Thymus (tissue), 11 donors: ENCODE measurements at regions not wholly inside any gene's neighbourhood (a gene's known extent, or its start where the extent isn't known, plus 50 kb on each side); places are given as distances from the start of the nearest gene placed in this dataset.
"Not testable (repeated sequence)": the region's sequence is repeated elsewhere in the genome, so short reads cannot be mapped to it uniquely, and the experiment has no call there.

Experiments
- DNase-seq, 9 donors: peaks; one replicate each; pipeline ENCODE4 v3.0.0-alpha.2; 2013; ENCODE audit warnings: low spot score in 9 of 9, low read depth in 6 of 9, missing footprints in 1 of 9
- H3K27ac ChIP-seq, 2 donors: one replicate each; pipeline ENCODE4 v1.5.1; 2013; ENCODE audit warnings: control low read depth in 1 of 2, low read depth in 1 of 2, low read length in 1 of 2, mild to moderate bottlenecking in 1 of 2, moderate library complexity in 1 of 2
- H3K27me3 ChIP-seq, 2 donors: one replicate each; pipeline ENCODE4 v1.5.1; 2013; ENCODE audit warnings: low read length in 1 of 2; ENCODE audit not compliant: control insufficient read depth in 2 of 2, insufficient read depth in 1 of 2
- H3K36me3 ChIP-seq, 2 donors: one replicate each; pipeline ENCODE4 v1.5.1; 2013; ENCODE audit warnings: low read length in 1 of 2, mild to moderate bottlenecking in 1 of 2, moderate library complexity in 1 of 2; ENCODE audit not compliant: control insufficient read depth in 2 of 2, insufficient read depth in 2 of 2
- H3K4me1 ChIP-seq, 2 donors: one replicate each; pipeline ENCODE4 v1.5.1; 2013; ENCODE audit warnings: low read length in 2 of 2; ENCODE audit not compliant: control insufficient read depth in 2 of 2, insufficient read depth in 2 of 2
- H3K4me3 ChIP-seq, 2 donors: one replicate each; pipeline ENCODE4 v1.5.1; 2013; ENCODE audit warnings: low read length in 2 of 2, control low read depth in 1 of 2, mild to moderate bottlenecking in 1 of 2
- H3K9me3 ChIP-seq, 2 donors: one replicate each; pipeline ENCODE4 v1.5.1; 2013; ENCODE audit warnings: low read length in 1 of 2, mild to moderate bottlenecking in 1 of 2; ENCODE audit not compliant: control insufficient read depth in 2 of 2, insufficient read depth in 1 of 2
- WGBS: extraction: QIAGEN DNeasy Blood & Tissue Kit; methylation state at CpG from one replicate; pipeline ENCODE4 v1.1.7; 2013; 5-methylcytosine and 5-hydroxymethylcytosine counted together
- donor health status: healthy.

DNA sequence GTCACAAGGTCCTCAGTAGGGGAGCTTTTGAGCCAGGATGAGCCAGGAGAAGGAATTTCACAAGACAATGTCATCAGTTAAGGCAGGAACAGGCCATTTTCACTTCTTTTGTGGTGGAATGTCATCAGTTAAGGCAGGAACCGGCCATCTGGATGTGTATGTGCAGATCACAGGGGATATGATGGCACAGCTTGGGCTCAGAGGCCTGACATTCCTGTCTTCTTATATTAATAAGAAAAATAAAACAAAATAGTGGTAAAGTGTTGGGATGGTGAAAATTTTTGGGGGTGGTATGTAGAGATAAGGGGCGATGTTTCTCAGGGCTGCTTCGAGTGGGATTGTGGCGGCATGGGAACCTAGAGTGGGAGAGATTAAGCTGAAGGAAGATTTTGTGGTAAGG is 484.5 kb upstream of the SLITRK5 start:
- DNase-seq, H3K27ac ChIP-seq, H3K27me3 ChIP-seq, H3K4me1 ChIP-seq, H3K9me3 ChIP-seq, H3K4me3 ChIP-seq, H3K36me3 ChIP-seq: not testable (repeated sequence)
- WGBS, result 98% methylated on average over 4 of the region's 4 CpGs

GRCh38 chr13:87191485-87191884 is 479.7 kb upstream of the SLITRK5 start:
- not testable (repeated sequence) for H3K27ac ChIP-seq, H3K4me3 ChIP-seq, H3K4me1 ChIP-seq, H3K36me3 ChIP-seq, DNase-seq, H3K9me3 ChIP-seq, H3K27me3 ChIP-seq
- 94% methylated on average over 8 of the region's 8 CpGs for WGBS

DNA sequence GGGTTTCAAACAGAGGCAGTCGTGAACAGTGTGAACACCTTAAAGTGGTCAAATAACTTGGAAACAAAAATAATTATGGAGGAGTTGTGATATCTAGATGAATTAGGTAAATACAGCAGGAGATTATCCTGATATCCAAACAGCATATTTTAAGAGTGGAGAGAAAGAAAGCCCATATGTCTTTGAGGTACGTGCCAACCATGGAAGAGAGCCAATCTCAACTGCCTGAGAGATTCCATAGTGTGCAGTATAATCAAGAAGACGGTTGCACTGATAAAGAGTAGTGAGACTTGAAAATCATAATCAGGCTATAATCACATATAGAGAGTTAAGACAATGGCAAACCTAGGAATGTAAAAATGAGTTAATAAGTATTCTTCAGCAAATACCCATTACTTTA is 472.8 kb upstream of the SLITRK5 start:
- Histone ChIP-seq H3K27me3 (no peaks in the 10 kb centered on the region), H3K4me3 (no peak overlapping the region), H3K9me3 (no peaks in the 10 kb centered on the region), H3K36me3 (no peaks in the 10 kb centered on the region), H3K4me1 (no peaks in the 10 kb centered on the region), H3K27ac (no peak overlapping the region)
- 90% methylated on average over 3 of the region's 3 CpGs for WGBS
- DNase-seq, result no peak

GRCh38 chr13:87206708-87207107 is 464.5 kb upstream of the SLITRK5 start:
- no peaks in the 10 kb centered on the region for H3K36me3 ChIP-seq
- 95% methylated on average over 6 of the region's 6 CpGs for WGBS
- DNase-seq, result no peak
- H3K4me1 ChIP-seq, result no peaks in the 10 kb centered on the region
- H3K4me3 ChIP-seq, result no peak overlapping the region
- H3K27me3 ChIP-seq, result no peaks in the 10 kb centered on the region
- no peak overlapping the region for H3K27ac ChIP-seq
- no peaks in the 10 kb centered on the region for H3K9me3 ChIP-seq

DNA sequence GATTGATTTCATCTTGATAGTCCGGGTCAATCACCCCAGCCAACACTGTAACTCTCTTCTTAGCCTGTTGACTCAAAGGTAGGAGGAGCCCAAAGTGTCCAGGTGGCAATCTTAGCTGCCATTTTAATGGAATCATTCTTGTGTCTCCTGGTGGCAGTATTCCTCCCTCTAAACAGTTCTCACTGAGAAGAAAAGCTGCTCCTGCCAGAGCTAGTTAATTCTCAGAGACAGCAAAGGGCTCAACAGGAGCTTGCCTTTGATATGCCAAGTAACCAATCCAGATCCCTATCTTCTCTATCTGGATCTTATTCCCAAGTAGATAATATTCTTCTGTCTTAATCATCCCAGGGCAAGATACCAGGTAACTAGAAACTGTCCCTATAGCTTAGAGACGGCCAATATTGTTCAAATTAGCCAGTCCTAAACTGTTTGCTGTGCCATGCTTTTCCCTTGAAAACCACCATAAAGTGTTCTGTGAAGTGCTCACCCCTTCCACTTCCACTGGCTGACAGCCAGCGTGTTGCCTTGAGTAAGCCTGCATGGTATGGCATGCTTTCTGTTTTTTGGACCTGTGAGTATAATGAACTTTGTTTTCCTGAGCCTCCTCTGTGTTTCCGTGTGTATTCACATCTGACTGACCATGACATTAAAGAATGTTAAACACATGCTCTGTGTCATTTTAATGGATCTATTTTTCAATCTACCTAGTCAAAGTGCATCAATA is 463.7 kb upstream of the SLITRK5 start:
- Histone ChIP-seq H3K4me1 (no peaks in the 10 kb centered on the region), H3K27me3 (no peaks in the 10 kb centered on the region), H3K27ac (no peak overlapping the region), H3K4me3 (no peak overlapping the region), H3K9me3 (no peaks in the 10 kb centered on the region), H3K36me3 (no peaks in the 10 kb centered on the region)
- no peak for DNase-seq
- WGBS, result 70% methylated on average over 4 of the region's 4 CpGs

- H3K9me3 ChIP-seq, result no peaks in the 10 kb centered on the region
- no peaks in the 10 kb centered on the region for H3K36me3 ChIP-seq
- 89% methylated on average over 2 of the region's 2 CpGs for WGBS
- no peak for DNase-seq
- H3K4me3 ChIP-seq, result no peak overlapping the region
- no peak overlapping the region for H3K27ac ChIP-seq
- no peaks in the 10 kb centered on the region for H3K27me3 ChIP-seq
- no peaks in the 10 kb centered on the region for H3K4me1 ChIP-seq
Measured at GRCh38 chr13:87208636-87209035, 462.5 kb upstream of the SLITRK5 start.

GRCh38 chr13:87234981-87235380 is 436.2 kb upstream of the SLITRK5 start:
- no peak overlapping the region for H3K27ac ChIP-seq
- no peaks in the 10 kb centered on the region for H3K36me3 ChIP-seq
- no peaks in the 10 kb centered on the region for H3K9me3 ChIP-seq
- no peaks in the 10 kb centered on the region for H3K4me1 ChIP-seq
- 11% methylated on average over 2 of the region's 2 CpGs for WGBS
- H3K27me3 ChIP-seq, result no peaks in the 10 kb centered on the region
- no peak for DNase-seq
- no peak overlapping the region for H3K4me3 ChIP-seq

GRCh38 chr13:87235621-87236020 is 435.6 kb upstream of the SLITRK5 start:
- no peaks in the 10 kb centered on the region for H3K4me1 ChIP-seq
- no peak for DNase-seq
- no peaks in the 10 kb centered on the region for H3K9me3 ChIP-seq
- H3K27ac ChIP-seq, result no peak overlapping the region
- no peaks in the 10 kb centered on the region for H3K27me3 ChIP-seq
- no peak overlapping the region for H3K4me3 ChIP-seq
- H3K36me3 ChIP-seq, result no peaks in the 10 kb centered on the region

GRCh38 chr13:87244256-87244890 is 426.8 kb upstream of the SLITRK5 start:
- H3K4me1 ChIP-seq, result no peaks in the 10 kb centered on the region
- H3K27me3 ChIP-seq, result no peaks in the 10 kb centered on the region
- no peaks in the 10 kb centered on the region for H3K36me3 ChIP-seq
- H3K27ac ChIP-seq, result no peak overlapping the region
- DNase-seq, result no peak
- no peaks in the 10 kb centered on the region for H3K9me3 ChIP-seq
- no peak overlapping the region for H3K4me3 ChIP-seq
- WGBS, result 88% methylated on average over 3 of the region's 3 CpGs
